MV-4-11 (cell line): ENCODE measurements at regions not wholly inside any gene's neighbourhood (a gene's known extent, or its start where the extent isn't known, plus 50 kb on each side); places are given as distances from the start of the nearest gene placed in this dataset.
A peak's percentile ranks its signal among the peaks of the same experiment; 100 is the strongest.
"Not testable (repeated sequence)": the region's sequence is repeated elsewhere in the genome, so short reads cannot be mapped to it uniquely, and the experiment has no call there.

Experiments used
- DNase-seq: peaks from one replicate; lab custom pipeline; 2025; lab: John Stamatoyannopoulos, UW

DNA sequence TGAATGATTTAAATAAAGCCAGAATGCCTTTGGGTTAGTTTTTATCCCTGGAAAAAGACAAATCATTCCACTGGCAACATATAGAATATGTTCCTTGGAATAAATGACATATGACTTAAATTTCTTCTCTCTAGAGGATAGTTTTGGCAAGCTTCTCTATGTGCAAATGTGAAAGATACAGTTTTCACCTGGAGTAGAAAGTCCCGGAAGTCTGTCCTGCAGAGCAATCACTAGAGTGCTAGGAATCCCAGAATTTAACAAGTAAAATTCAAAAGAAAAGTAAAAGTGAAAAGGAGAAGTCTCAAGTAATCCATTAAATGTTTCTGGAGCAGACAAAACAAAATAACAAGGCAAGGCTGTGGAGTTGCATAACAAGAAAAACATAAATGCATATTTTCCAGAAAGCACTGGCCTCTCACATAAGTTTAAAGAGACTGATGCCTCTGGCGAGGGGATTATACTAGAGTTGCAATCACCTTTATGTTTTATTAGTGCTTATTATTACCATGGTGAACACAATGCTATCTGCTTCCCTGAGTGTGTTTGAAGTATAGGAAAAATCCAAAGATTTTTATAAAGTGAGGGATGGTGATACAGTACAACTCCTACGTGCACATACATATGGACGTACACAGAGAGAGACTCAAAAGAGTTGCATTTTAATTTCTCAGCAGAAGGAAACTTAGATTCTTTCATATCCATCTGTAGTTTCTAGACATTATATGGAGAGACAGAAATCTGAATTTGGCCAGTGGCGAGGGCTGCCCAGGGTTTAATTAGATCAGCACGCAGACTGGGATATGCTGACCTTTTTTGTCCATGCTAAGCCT lies 188.3 kb upstream of the ANKRD55 start:
- peak; percentile 59 for DNase-seq

DNA sequence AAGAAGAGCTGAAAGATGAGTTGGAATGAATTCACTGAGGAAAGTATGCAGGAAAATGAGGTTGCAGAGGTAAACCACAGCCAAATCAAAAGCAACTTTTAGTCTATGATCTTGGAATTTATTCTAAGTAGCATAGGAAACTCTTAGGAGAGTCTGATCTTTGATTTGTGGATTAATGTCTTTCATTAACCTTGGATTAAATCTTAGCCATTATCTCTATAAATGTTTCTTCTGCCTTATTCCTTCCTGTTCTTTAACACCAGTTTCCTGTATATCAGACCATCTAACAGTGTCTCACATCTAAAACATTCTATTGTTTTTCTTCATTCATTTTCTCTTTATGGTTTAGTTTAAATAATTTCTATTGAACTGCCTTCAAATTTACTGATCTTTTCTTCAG lies 187.2 kb upstream of the ANKRD55 start:
- no peak for DNase-seq

DNA sequence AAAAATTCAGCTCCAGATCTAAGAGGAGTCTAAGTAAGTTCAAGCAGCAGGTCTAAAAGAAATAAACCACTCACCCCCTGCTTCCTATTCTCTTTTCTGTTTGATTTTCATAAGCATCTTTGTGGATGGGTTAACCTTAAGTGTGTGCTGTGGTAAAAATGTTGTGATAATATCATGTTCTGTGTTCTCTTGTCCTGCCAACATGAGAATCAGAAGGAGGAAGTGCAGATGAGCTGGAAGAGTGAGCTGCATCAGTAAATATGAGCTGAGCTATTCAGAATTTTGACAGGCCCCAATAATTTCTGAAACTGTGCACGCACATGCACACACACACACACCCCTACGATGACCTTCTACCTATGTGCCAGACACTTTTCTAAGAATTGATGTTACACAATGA lies 186.5 kb upstream of the ANKRD55 start:
- no peak for DNase-seq

DNA sequence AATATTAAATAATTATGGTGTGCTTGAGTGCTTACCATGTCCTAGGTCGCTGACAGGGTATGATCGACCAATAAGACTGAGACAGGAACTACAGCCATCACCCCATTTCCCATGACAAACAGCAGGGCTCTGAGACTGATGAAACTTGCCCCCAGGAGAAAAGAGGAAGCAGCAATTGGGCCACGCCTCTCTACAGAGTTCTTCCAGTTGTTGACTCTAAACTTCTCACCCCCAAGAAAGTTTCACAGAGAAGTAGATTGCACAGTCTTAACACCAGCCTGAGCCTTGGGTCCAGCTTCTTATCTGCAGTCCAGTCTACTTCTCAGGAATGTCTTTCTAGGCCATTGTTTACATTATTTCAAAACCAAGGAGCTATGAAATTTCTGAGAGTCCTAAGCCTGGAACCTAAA lies 182.2 kb upstream of the ANKRD55 start:
- DNase-seq, result peak; percentile 99

DNA sequence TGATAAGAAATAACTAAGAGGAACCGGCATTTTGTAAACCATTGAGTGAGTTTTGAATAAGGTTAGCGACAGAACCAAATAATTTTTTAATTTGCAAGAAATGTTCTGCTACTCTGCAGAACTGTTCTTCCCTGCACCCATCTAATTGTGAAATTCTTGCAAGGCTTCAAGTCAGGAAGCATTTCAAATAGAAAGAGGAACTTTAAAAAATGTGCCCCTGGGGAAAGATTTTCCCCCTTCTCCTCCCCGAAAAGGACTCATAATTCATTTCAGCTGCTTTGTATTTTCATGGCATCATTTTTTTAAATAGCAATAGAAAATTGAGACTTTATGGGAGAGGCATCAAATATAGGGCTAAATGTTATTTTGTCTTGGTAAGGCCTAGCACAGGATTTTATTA lies 180.9 kb upstream of the ANKRD55 start:
- DNase-seq, result peak; percentile 91

DNA sequence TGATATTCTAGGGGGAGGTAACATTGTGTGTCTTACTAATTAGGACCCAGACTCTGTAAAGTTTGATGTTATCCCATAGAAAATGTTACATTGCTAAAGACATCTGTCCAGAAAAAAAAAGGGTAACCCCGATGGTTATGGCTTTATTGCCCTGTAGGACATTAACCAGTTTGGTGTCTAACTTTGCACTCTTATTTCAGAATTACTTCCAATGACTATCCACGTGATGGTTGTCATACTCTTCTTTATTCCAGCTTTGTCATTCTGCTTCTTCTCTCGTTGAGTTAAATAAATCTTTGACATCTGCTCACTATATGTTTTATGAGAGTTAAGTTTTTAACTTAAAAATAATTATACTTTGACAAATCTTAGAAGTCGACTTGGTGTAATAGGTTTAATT lies 180.4 kb upstream of the ANKRD55 start:
- DNase-seq, result no peak

DNA sequence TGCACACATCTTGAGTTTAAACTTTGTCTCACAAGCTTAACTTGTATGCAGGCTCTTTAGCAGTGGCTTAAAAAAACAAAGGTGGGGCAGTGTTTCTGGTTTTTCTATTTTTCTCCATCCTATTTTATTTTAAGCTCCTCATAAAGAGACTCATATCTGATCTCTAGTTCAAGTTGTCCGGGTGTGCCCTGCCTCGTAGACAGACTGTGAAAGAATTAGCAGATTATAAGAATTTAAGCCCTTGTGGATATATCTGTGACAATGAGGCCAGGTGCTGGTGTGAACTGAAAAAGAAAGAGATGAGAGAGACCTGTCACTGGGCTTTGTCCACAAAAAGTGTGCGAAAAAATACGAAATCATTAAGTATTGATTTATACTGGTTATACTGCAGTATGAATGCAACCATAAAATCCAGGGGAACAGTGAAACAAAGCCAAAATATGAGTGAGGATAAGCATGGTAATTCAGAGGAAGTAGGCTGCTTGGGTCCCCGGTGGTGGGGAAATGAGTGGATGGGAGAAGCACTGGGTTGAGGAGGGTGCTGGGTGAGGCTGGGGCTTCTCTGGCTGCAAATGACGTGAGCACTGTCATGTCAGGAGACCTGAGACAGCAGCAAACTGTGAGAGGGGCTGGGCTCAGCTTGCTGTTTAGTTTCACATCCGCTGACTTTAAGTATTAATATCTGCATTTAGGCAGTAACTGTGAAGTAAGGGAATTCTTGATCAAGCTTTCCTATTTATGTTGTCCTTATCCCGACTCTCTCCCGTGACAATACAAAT lies 179.7 kb upstream of the ANKRD55 start:
- peak; percentile 91 for DNase-seq

DNA sequence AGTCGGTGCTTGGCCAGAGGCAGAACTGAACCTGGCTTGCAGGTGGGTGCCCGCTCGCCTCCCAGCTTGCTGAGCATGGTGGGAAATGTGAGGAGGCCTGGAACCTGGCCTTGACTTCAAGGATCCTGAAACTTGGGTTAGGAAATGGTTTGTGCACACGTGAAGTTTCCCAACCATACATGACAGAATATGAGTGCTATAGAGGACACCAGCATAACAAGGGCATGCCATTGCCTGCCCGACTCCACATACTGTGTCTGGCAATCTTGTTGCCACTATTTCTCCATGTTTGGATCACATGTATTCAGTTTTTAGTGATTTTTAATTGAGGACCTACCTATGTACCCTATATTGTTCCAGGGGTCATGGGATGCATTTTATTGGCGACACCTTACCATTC lies 177.6 kb upstream of the ANKRD55 start:
- DNase-seq, result no peak

DNA sequence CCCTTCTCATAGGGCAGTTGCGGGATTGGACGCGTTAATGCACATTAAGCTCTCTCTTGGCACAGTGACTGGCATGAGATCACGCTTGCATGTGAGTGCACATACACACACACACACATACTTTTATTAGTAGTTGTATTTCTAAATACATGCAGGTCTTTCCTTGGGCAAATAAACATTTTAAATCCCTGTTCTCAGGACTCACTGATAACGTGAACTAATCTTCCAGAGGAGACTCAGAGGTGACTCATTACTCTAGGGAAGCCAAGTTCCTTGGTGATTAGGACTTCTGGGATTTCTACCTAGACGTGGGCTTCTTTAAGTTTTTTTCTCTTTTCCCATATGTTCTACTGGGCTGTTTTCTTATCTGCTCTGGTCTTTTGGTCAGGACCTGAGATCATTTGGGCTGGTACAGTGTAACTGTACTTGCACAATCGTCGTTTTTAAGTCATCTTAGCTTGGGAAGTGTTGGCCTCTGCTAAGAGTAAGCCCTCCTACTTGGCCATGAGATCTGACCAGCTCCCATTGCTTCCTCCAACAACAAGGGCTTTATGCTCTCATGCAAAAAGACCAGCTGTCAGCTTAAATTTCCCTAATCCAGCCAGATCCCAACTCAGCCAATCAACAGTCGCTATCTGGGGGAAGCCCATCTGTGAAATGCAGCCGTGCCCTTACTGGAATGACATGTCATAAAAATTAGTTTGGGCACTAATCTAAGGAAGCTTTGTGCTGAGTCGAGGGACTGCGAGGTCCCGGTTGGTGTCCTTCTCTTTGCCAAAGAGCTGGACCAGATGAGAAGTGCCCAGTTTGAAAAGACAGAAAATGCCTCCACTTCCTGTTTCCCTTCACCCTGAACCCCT lies 176.4 kb upstream of the ANKRD55 start:
- no peak for DNase-seq

DNA sequence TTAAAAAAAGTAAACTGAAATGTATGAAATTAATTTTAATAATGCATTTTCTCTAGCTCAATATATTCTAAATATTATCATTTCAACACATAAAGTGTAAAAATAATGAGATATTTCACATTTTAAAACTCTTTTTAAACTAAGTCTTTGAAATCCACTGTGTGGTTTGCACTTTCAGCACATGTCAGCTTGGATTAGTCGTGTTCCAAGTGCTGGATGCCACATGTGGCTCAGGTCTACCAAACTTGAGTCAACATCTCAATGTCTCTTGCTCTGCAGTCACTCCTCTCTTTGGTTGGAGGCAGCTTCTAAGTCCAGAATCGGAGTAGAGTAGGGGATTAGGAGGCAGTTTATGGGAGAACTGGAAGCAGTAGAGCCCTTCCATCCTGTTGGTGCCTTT lies 173.7 kb upstream of the ANKRD55 start:
- no peak for DNase-seq

DNA sequence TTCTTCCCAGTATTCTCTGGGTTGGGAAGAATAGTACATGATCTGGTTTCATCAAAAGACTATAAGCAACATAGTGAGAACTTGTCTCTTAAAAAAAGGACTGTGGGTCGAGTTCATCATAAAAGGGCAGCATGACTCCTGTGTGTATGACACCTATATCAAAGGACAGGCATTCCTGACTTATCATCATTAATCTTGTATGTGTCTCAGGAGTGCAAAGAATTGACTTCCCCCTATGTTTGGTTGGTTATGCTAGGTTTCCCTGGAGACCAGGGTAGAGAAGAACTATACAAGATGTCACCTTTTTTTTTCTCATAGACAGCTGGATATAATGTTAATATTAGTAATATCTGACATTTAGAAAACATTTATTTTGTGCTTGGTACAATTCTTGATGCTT lies 173.1 kb upstream of the ANKRD55 start:
- DNase-seq, result no peak

DNA sequence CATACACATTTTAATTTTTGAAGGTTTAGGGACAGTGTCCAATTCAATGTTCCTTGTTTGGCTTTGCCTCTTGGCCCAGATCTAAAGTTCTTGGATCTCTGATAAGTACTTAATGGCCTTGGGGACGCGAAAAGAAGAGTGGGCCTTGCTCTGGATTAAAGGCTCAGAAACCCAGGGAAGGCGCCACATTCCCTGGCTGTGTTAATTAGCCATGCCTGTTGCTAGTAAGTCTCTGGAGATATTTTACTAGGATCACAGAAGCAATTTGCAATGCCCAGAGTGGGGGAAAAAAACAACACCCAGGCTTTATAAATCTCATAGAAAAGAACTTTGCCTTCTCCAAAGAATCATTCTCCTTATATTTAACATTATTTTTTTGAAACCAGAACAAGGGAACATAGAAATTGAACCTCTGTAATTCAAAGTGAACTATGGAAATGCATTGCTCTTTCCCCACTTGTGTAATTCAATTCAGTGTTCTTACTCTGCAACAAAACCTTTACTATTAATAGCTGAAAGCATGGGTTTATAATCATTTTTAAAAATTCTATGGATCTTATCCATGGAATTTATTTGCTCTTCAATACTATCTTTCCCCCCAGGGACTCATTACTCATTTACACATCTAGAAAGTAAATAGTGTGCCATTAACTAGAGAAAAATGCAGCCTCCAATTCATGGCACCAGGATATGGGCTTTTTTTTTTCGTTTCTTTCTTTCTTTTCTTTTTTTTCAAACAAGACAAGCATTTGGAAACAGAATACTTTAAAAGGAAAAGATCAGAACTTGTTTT lies 172.2 kb upstream of the ANKRD55 start:
- no peak for DNase-seq

DNA sequence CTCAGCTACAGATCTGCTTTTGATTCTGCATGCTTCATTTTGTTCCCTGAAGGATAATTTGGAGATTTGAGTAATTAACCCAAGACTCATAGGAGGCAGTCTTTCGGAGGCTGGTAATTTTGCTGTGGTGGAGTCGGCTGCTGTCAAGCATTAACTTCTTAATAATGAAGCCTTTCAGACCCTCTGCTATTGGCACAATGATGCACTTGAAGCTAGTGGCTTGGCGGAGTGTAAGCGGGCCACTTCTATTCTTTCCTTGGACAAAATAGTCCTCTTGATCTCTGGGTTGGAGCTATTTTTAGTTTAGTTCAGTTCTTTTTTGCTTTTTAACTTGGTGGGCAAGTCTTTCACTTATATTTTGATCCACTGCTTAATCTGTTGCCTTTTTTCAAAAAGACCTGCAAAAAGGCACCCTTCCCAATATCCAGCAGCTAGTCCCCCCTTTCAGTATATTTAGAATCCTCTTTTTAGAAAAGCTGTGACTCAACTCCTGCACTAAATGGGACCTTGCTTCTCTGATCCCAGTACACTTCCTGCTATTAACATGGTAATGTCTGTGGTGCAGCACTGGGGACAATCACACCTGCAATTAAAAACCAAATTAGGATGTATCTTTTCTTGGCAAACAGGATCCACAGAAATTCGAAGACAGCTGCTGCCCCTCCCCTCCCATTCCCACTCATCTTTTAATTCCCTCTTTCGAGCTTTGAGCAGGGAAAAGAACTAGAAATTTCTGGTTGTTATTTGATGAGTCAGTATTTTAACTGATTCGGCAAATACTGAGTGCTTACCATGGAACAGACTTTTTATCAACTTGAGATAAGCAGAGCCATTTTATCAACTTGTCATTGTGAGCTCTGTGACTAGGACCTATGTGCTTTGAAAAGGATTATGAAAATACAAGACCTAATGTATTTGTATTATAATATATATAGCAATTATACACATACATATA lies 169.4 kb upstream of the ANKRD55 start:
- no peak for DNase-seq

DNA sequence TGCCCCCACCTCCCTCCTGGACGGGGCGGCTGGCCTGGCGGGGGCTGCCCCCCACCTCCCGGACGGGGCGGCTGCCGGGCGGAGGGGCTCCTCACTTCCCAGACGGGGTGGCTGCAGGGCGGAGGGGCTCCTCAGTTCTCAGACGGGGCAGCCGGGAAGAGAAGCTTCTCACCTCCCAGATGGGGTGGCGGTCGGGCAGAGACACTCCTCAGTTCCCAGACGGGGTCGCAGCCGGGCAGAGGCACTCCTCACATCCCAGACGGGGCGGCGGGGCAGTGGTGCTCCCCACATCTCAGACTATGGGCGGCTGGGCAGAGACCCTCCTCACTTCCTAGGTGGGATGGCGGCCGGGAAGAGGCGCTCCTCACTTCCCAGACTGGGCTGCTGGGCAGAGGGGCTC lies 164.7 kb upstream of the ANKRD55 start:
- not testable (repeated sequence) for DNase-seq

DNA sequence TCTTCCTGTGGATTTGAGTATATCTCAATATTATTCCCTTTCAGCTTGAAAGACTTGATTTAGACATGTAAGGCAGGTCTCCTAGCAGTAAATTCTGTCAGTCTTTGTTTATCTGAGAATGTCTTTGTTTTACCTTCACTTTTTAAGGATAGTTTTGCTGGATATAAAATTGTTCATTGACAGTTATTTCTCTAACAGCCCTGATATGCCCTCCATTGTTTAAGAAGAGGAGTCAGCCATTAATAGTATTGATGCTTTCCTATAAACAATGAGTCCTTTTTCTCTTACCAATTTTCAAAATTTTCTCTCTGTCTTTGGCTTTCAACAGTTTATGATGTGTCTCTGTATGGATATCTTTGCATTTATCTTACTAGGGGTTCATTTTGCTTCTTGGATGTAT lies 163.5 kb upstream of the ANKRD55 start:
- no peak for DNase-seq

DNA sequence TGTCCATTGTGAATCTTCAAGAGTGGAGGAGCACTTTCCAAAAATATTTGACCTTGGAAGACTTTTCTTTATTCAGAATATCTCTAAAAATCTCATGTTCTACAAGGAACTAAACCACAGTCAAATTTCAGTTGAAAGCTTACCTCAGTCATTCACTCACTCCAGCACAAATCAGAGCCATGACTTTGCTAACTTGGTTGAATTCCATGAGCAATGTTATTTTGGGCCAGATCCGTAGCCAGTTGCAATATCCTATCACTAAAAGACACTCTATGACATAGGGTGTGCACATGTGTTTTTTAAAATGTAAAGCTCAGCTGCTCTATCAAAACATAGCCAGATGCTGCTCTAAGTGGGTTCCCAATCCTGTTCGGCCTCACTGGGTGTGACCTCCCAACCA lies 156.1 kb upstream of the ANKRD55 start:
- DNase-seq, result no peak

DNA sequence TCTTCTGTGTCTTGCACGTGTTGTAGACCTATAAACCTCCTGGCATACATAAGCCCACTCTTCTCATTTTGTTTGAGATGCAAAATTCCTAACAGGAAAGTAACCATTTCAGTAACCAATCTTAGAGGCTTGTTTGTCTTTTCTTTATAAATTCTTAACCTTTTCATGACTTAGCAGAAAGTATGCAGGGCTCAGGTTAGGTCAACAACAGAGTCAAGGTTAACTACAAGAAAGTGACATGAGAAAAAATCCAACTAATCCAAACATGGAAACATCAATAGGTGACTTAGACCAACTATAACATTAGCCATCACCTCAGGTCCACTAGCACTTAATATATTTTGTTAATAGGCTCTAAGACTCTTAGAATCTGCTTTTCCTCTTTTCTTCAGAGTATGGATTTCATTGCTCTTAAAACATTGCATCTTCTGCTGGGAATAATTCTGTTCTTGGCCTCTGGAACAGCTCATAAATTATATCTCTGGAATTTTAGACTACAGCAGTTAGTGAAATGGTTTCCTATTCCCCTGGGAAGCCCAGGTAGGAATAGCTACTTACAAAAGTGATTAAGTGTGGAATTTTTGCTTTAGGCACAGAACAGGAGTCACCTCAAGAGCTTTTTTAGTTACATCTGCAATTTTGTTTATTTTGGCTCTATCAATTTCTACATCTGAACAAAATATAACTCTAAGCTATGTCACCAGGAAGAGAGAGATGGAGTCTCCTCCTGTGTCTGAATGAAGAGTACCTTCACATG lies 155.3 kb upstream of the ANKRD55 start:
- no peak for DNase-seq

DNA sequence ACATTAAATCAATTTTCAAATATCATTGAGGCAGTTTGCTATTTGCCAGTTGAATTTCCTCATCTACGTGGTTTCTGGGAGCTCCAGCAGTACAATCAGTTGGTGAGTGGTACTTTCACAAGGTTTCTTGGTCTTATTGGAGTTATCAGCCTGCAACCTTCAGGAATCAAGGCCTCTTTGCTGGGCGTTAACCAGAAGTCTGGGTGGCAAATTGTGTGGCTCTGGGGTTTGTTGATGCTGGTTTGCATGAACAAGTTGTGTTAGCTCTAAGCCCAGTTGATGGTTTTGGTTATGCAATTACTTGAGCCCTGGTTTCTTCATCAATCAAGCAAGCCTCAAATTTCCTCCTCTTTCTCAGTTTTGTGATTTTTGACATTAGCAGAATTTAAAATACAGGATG lies 152.9 kb upstream of the ANKRD55 start:
- DNase-seq, result peak; percentile 83

DNA sequence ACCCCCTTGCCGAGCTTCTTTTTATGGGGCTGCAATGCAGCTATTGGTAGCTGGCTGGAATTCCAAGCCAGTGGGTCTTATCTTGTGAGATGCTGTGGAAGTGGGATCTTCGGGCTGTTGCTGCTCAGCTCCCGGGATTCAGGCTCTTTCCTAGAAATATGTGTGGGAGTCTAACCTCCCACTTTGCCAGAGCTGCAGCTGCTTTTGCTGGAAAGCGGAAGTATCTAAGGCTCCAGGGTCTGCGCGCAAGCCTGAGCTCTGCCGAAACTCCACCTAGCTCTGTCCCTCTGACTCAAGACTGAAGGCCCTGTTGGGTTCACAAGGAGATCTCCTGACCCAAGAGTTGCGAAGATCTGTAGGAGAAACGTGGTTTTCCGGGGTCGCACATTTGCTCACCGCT lies 151.1 kb upstream of the ANKRD55 start:
- no peak for DNase-seq

DNA sequence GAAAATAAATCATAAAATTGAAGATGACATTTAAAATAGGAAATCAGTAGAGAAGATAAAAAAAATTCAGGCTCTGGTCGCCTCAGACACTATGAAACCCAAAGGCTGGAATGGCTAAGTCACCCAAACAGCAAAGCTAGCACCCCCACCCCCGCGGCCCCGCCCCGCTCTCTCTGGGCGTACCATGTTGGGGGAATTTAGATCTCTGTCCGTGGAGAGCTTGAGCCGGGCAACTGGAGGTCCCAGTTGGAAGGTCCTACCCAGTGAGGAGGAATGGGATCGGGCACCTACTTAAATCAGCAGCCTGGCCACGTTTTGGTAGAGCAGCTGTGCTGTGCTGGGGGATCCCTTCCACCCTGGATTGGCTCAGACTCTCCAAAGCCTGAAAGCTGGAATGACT lies 150.6 kb upstream of the ANKRD55 start:
- no peak for DNase-seq
